Stomach (tissue), 8 donors: ENCODE measurements at regions not wholly inside any gene's neighbourhood (a gene's known extent, or its start where the extent isn't known, plus 50 kb on each side); places are given as distances from the start of the nearest gene placed in this dataset.
A peak's percentile ranks its signal among the peaks of the same experiment; 100 is the strongest.

Source experiments
- DNase-seq, 2 donors: peaks; one replicate each; pipeline versions ENCODE4 v3.0.0 to v3.0.0-alpha.2; 2013 to 2019
- H3K27ac ChIP-seq, 5 donors: fragments of 200-600 bp in 4 of 5; sonication (generic) in 4 of 5; one replicate each; pipeline ENCODE4 v1.5.1; 2013 to 2019; ENCODE audit warnings: mild to moderate bottlenecking in 1 of 5, moderate library complexity in 1 of 5
- H3K27me3 ChIP-seq, 3 donors: fragments of 200-600 bp; sonication (generic); one replicate each; pipeline ENCODE4 v1.5.1; 2017 to 2019; ENCODE audit warnings: mixed run types in 1 of 3
- H3K36me3 ChIP-seq, 4 donors: fragments of 200-600 bp; sonication (generic); 1 replicate in 3 of 4; 2 replicates in 1 of 4; pipeline ENCODE4 v1.5.1; 2016 to 2019
- H3K4me1 ChIP-seq, 4 donors: fragments of 200-600 bp; sonication (generic); one replicate each; pipeline ENCODE4 v1.5.1; 2016 to 2019
- H3K4me3 ChIP-seq, 4 donors: fragments of 200-600 bp; sonication (generic) in 3 of 4; one replicate each; pipeline ENCODE4 v1.5.1; 2016 to 2019; ENCODE audit warnings: mild to moderate bottlenecking in 1 of 4
- H3K9me3 ChIP-seq, 4 donors: fragments of 200-600 bp; sonication (generic); one replicate each; pipeline ENCODE4 v1.5.1; 2016 to 2019
- CTCF ChIP-seq, 7 experiments: fragments of 450-650 bp in 4 of 7; fragments of 200-600 bp in 3 of 7; sonication (generic) in 3 of 7; IDR thresholded peaks; one replicate each; pipeline ENCODE4 v1.5.1; 2016 to 2019; ENCODE audit warnings: antibody characterized with exemption in 7 of 7, control low read depth in 2 of 7, mild to moderate bottlenecking in 1 of 7
- EP300 ChIP-seq: sonication (generic); formaldehyde crosslinking; IDR thresholded peaks from one replicate; pipeline ENCODE4 v1.6.1; 2017; ENCODE audit warnings: antibody characterized with exemption
- POLR2A ChIP-seq, 4 donors: fragments of 450-650 bp; IDR thresholded peaks; one replicate each; pipeline ENCODE4 v1.6.1; 2016; ENCODE audit warnings: antibody characterized with exemption in 4 of 4, control low read depth in 2 of 4, mild to moderate bottlenecking in 1 of 4, moderate library complexity in 1 of 4
- POLR2AphosphoS5 ChIP-seq, 3 donors: sonication (generic); formaldehyde crosslinking; IDR thresholded peaks; one replicate each; pipeline ENCODE4 v1.6.1; 2016; ENCODE audit warnings: antibody characterized with exemption in 3 of 3
- WGBS, 5 donors: extraction: QIAGEN DNeasy Blood & Tissue Kit in 3 of 5; methylation state at CpG; one replicate each; pipeline versions ENCODE4 v1.1.5 to v1.1.7; 2013 to 2018; 5-methylcytosine and 5-hydroxymethylcytosine counted together
- intact Hi-C: fragments of 100-400 bp; cut with DNase I; formaldehyde crosslinking; loops from one replicate; pipeline ENCODE4 v1.15.1; 2023; ENCODE audit warnings: low total_unique reads
- donor health status: healthy with polysubstance abuse.
- donor health status: Bipolar disorder and iron deficiency.
- donor health status: healthy.

DNA sequence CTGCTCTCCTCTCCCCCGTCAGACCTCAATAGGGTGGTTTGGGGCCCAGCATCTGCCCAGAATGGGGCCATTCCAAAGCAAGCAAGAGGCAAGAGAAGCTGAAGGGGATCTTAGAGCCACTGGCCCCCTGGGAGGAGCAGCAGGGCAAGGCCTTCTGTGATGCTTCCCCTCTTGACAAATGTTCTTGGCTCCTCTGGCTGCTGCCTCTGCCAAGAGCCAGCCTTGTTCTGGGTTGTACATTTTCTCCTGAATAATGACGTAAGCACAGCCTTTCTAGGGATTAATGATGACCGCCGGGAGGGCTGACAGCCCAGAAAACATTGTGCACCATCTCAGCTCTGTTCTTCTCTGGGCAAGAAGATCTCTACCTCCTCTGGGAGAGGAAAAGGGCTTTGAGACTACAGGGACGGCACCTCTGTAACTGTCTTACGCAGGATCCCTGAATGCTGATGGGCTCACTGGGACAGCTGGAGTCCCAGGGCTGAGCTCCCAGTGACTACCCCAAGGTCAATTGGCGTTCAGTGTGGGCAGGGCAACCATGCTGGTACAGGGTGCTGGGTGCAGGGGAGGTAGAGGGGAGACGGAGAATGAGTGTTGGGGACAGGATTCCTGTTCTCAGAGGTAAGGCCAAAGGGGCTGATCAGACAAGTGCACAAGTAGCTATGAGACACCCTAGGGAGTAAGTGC lies 253.3 kb downstream of the FAM43A start:
- peak in 1 of 2 donors; percentile 82 for DNase-seq
- 69 to 79% (median 73%) methylated on average over 7 to 8 of the region's 8 CpGs for WGBS, 5 donors
- no peak for TF ChIP-seq CTCF (IDR thresholded peaks at IDR 0.05)
- TF ChIP-seq POLR2AphosphoS5 (IDR thresholded peaks at IDR 0.05) = peak; percentile 9 to 49 (median 28)
- no peaks in the 10 kb centered on the region for H3K27me3 ChIP-seq
- no peaks in the 10 kb centered on the region for H3K9me3 ChIP-seq
- H3K36me3 ChIP-seq = no peaks in the 10 kb centered on the region
- peak overlapping the region in 1 of 5 donors; percentile 54 for H3K27ac ChIP-seq
- H3K4me1 ChIP-seq = peaks cover 0 to 13% (median 3%) of the 10 kb centered on the region in 4 donors
- no peak overlapping the region for H3K4me3 ChIP-seq
- intact Hi-C loops = no loop called here

DNA sequence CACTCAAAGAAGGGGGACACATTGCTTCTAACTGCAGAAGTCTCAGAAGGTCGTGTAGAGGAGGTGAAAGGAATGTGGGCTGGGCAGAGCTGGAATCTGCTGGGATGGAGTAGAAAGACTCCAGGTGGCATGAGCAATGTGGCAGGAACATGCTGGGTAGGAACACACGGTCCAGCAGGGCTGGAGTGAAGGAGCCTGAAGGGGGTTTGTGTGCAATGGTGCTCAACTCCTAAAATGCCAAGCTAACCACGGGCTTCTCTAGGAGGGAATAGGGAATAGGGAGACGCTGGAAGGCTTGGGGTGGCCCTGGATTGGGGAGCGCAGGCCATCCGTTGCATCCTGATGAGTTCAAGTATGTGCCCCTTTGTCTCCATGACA lies 253.8 kb downstream of the FAM43A start:
- intact Hi-C loops = no loop called here
- Histone ChIP-seq H3K4me1 (peaks cover 0 to 13% (median 3%) of the 10 kb centered on the region in 4 donors), H3K4me3 (no peak overlapping the region), H3K27me3 (no peaks in the 10 kb centered on the region), H3K27ac (peak overlapping the region in 1 of 5 donors; percentile 54), H3K36me3 (no peaks in the 10 kb centered on the region), H3K9me3 (no peaks in the 10 kb centered on the region)
- TF ChIP-seq EP300 = no peak
- no peak for TF ChIP-seq POLR2AphosphoS5 (IDR thresholded peaks at IDR 0.05)
- TF ChIP-seq POLR2A (IDR thresholded peaks at IDR 0.05) = no peak
- no peak for TF ChIP-seq CTCF (IDR thresholded peaks at IDR 0.05)
- no peak for DNase-seq
- 75 to 81% (median 78%) methylated on average over 6 of the region's 6 CpGs for WGBS, 5 donors

- no peak overlapping the region for H3K4me3 ChIP-seq
- no peaks in the 10 kb centered on the region for H3K36me3 ChIP-seq
- intact Hi-C loops = no loop called here
- H3K27me3 ChIP-seq = no peaks in the 10 kb centered on the region
- peaks cover 0 to 13% (median 3%) of the 10 kb centered on the region in 4 donors for H3K4me1 ChIP-seq
- WGBS, 5 donors = 88 to 94% (median 91%) methylated on average over 10 to 17 of the region's 17 CpGs
- no peaks in the 10 kb centered on the region for H3K9me3 ChIP-seq
- no peak for DNase-seq
- TF ChIP-seq EP300 = no peak
- no peak for TF ChIP-seq POLR2A (IDR thresholded peaks at IDR 0.05)
- TF ChIP-seq CTCF (IDR thresholded peaks at IDR 0.05) = no peak
- no peak for TF ChIP-seq POLR2AphosphoS5 (IDR thresholded peaks at IDR 0.05)
- H3K27ac ChIP-seq = no peak overlapping the region
Measured at GRCh38 chr3:194939949-194940770, 254.5 kb downstream of the FAM43A start.

DNA sequence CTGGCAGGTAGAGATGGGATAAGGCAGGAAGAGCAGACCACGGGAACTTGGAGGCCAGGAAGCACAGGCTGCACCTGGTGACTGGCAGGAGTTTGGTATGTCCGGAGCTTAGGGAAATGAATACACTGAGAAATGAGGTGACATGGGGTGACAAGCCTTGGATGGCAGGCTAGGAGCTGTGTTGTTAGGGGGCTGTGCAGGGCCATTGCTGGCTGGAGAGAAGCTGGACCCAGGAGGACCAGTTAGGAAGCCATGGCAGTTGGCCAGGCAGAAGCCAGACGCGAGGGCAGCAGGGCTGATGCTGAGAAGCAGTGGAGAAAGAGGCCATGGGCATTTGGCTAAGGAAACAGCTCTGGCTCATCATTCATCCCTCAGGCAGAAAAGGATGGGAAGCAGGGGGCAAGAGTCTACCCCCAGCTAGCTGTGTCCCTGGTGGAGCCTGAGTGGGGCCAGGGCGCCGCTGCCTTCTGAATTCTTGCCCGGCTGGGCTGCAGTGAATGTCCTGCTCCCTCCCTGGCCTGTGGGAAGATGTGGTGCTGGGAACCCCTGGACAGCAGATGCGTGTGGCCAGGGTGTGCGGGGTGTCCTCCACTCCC lies 255.8 kb downstream of the FAM43A start:
- Histone ChIP-seq H3K4me3 (no peak overlapping the region), H3K9me3 (no peaks in the 10 kb centered on the region), H3K27me3 (no peaks in the 10 kb centered on the region), H3K4me1 (peaks cover 0 to 13% (median 3%) of the 10 kb centered on the region in 4 donors), H3K36me3 (no peaks in the 10 kb centered on the region), H3K27ac (no peak overlapping the region)
- intact Hi-C loops = no loop called here
- no peak for TF ChIP-seq CTCF (IDR thresholded peaks at IDR 0.05)
- TF ChIP-seq EP300 = no peak
- no peak for TF ChIP-seq POLR2A (IDR thresholded peaks at IDR 0.05)
- TF ChIP-seq POLR2AphosphoS5 (IDR thresholded peaks at IDR 0.05) = no peak
- 79 to 85% (median 84%) methylated on average over 9 of the region's 9 CpGs for WGBS, 5 donors
- no peak for DNase-seq
